WI38 (cell line): ENCODE measurements at regions not wholly inside any gene's neighbourhood (a gene's known extent, or its start where the extent isn't known, plus 50 kb on each side); places are given as distances from the start of the nearest gene placed in this dataset.
"Not testable (repeated sequence)": the region's sequence is repeated elsewhere in the genome, so short reads cannot be mapped to it uniquely, and the experiment has no call there.

Experiments
- H3K4me3 ChIP-seq: 2 replicates; pipeline ENCODE4 v1.5.1; 2011; ENCODE audit warnings: low read depth, mild to moderate bottlenecking, control low read depth, low read length
- TF ChIP-seq, protein P1 (sequence below): IDR thresholded peaks from 2 replicates; pipeline ENCODE4 v1.5.1; 2012; ENCODE audit warnings: low read depth, mild to moderate bottlenecking, control low read depth, low read length

DNA sequence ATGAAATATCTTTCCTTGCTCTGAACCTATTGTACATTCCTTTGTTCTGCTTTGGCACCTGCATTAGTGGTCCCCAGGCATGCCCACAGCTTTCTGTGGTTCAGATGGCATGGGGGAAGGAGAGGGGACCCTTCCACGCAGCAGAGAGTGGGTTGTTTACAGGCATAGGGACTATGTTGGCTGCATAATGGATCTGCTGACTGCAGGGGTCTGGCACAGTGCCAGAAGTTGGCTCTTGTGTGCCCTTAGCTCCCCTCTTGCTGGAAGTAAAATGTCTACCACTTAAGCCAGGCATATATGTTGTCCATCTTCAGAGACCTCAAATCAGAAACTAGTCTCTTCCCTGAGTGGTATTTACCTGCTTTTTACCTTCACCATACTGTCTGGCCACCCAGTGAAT, 651.9 kb upstream of the PCDH7 start:
- no peak overlapping the region for H3K4me3 ChIP-seq
- TF ChIP-seq, protein P1, sequence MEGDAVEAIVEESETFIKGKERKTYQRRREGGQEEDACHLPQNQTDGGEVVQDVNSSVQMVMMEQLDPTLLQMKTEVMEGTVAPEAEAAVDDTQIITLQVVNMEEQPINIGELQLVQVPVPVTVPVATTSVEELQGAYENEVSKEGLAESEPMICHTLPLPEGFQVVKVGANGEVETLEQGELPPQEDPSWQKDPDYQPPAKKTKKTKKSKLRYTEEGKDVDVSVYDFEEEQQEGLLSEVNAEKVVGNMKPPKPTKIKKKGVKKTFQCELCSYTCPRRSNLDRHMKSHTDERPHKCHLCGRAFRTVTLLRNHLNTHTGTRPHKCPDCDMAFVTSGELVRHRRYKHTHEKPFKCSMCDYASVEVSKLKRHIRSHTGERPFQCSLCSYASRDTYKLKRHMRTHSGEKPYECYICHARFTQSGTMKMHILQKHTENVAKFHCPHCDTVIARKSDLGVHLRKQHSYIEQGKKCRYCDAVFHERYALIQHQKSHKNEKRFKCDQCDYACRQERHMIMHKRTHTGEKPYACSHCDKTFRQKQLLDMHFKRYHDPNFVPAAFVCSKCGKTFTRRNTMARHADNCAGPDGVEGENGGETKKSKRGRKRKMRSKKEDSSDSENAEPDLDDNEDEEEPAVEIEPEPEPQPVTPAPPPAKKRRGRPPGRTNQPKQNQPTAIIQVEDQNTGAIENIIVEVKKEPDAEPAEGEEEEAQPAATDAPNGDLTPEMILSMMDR: no peak

- H3K4me3 ChIP-seq: no peak overlapping the region
- TF ChIP-seq, protein P1: no peak
These were observed 647.0 kb upstream of the PCDH7 start for GRCh38 chr4:30073011-30073710.

DNA sequence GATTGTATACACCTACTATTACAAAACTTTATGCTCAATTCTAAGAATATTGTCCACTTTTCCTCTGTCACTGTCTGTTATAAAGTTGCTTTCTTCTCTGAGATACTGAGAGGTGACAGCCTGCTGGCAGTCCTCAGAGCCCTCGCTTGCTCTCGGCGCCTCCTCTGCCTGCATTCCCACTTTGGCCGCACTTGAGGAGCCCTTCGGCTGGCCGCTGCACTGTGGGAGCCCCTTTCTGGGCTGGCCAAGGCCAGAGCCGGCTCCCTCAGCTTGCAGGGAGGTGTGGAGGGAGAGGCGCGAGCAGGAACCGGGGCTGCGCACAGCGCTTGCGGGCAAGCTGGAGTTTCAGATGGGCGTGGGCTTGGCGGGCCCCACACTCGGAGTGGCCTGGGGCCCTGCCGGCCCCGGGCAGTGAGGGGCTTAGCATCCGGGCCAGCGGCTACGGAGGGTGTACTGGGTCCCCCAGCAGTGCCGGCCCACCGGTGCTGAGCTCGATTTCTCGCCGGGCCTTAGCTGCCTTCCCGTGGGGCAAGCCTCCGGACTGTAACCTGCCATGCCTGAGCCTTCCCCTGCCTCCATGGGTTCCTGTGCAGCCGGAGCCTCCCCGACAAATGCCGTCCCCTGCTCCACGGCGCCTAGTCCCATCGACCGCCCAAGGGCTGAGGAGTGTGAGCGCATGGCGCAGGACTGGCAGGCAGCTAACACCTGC, 627.6 kb upstream of the PCDH7 start:
- not testable (repeated sequence) for H3K4me3 ChIP-seq

DNA sequence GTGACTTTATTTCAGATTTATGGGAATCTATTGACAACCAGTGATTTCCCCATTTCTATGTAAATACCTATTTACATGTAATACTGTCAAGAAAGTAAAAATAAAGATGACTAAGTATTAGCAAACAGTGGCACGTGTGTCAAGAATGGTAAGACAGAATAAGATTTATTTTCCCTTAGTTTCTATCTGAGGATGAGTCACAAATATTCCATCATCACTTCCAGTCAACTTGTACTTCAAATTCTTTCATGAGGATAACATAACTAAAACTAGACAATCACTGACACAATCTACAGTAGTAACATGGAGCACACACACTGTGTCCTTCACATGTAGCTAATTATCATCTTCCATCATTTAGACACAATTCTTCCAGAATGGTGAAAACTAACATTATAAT, 625.3 kb upstream of the PCDH7 start:
- TF ChIP-seq, protein P1: no peak
- no peak overlapping the region for H3K4me3 ChIP-seq

- TF ChIP-seq, protein P1: no peak
- no peak overlapping the region for H3K4me3 ChIP-seq
These were observed 616.7 kb upstream of the PCDH7 start for GRCh38 chr4:30103455-30103854.

- TF ChIP-seq, protein P1: no peak
- no peak overlapping the region for H3K4me3 ChIP-seq
These were observed 603.8 kb upstream of the PCDH7 start for GRCh38 chr4:30116401-30116800.

GRCh38 chr4:30117433-30117832, 602.7 kb upstream of the PCDH7 start:
- H3K4me3 ChIP-seq: no peak overlapping the region
- TF ChIP-seq, protein P1: no peak
